ENCODE measurements at regions not wholly inside any gene's neighbourhood (a gene's known extent, or its start where the extent isn't known, plus 50 kb on each side); places are given as distances from the start of the nearest gene placed in this dataset.

- Histone ChIP-seq H3K79me2 (replicated peaks; ENCODE audit: insufficient read depth, low read length) (no peaks in the 10 kb centered on the region), H3K27ac (ENCODE audit: low read length) (no peak overlapping the region), H3K27me3 (ENCODE audit: insufficient read depth, low read depth, low read length) (no peaks in the 10 kb centered on the region), H2AFZ (ENCODE audit: low read depth, low read length) (no peak overlapping the region), H3K4me2 (ENCODE audit: low read length) (no peak overlapping the region), H3K4me3 (ENCODE audit: low read length) (no peak overlapping the region), H4K20me1 (ENCODE audit: insufficient read depth) (no peaks in the 10 kb centered on the region), H3K9me2 (ENCODE audit: insufficient read depth, low read length) (no peaks in the 10 kb centered on the region), H3K9me3 (ENCODE audit: low read length) (no peaks in the 10 kb centered on the region), H3K36me3 (ENCODE audit: insufficient read depth, low read length) (no peaks in the 10 kb centered on the region), H3K9ac (ENCODE audit: low read length) (no peak overlapping the region), H3F3A (ENCODE audit: insufficient read depth, low read length, poor library complexity, severe bottlenecking) (no peaks in the 10 kb centered on the region)
- TF ChIP-seq EZH2 (IDR thresholded peaks at IDR 0.05; ENCODE audit: borderline replicate concordance, insufficient read depth, low read length, poor library complexity, severe bottlenecking) (no peak), RAD21 (conservative IDR thresholded peaks at IDR 0.05) (no peak), MXI1 (conservative IDR thresholded peaks at IDR 0.05; ENCODE audit: poor library complexity, severe bottlenecking) (no peak), POLR2AphosphoS5 (IDR thresholded peaks at IDR 0.05) (no peak), REST (IDR thresholded peaks at IDR 0.05; ENCODE audit: borderline replicate concordance) (no peak), CTCF (IDR thresholded peaks at IDR 0.05; ENCODE audit: poor library complexity, severe bottlenecking) (no peak), SMC3 (conservative IDR thresholded peaks at IDR 0.05; ENCODE audit: poor library complexity) (no peak), TAF1 (IDR thresholded peaks at IDR 0.05; ENCODE audit: low read depth) (no peak), EP300 (conservative IDR thresholded peaks at IDR 0.05; ENCODE audit: poor library complexity, severe bottlenecking) (no peak)
Observed at GRCh38 chr1:229867726-229868125, 199.3 kb upstream of the GALNT2 start.

GRCh38 chr1:229869240-229869639 is 197.8 kb upstream of the GALNT2 start:
- no peak for TF ChIP-seq CTCF (IDR thresholded peaks at IDR 0.05; ENCODE audit: poor library complexity, severe bottlenecking)
- TF ChIP-seq MXI1 (conservative IDR thresholded peaks at IDR 0.05; ENCODE audit: poor library complexity, severe bottlenecking) = no peak
- TF ChIP-seq REST (IDR thresholded peaks at IDR 0.05; ENCODE audit: borderline replicate concordance) = no peak
- no peak for TF ChIP-seq POLR2AphosphoS5 (IDR thresholded peaks at IDR 0.05)
- no peak for TF ChIP-seq RAD21 (conservative IDR thresholded peaks at IDR 0.05)
- no peak for TF ChIP-seq TAF1 (IDR thresholded peaks at IDR 0.05; ENCODE audit: low read depth)
- TF ChIP-seq EP300 (conservative IDR thresholded peaks at IDR 0.05; ENCODE audit: poor library complexity, severe bottlenecking) = no peak
- no peak for TF ChIP-seq SMC3 (conservative IDR thresholded peaks at IDR 0.05; ENCODE audit: poor library complexity)
- TF ChIP-seq EZH2 (IDR thresholded peaks at IDR 0.05; ENCODE audit: borderline replicate concordance, insufficient read depth, low read length, poor library complexity, severe bottlenecking) = no peak
- no peaks in the 10 kb centered on the region for H3K9me3 ChIP-seq (ENCODE audit: low read length)
- no peaks in the 10 kb centered on the region for H3F3A ChIP-seq (ENCODE audit: insufficient read depth, low read length, poor library complexity, severe bottlenecking)

More at GRCh38 chr1:229869240-229869639, 197.8 kb upstream of the GALNT2 start:
- Histone ChIP-seq H3K27ac (ENCODE audit: low read length) (no peak overlapping the region), H4K20me1 (ENCODE audit: insufficient read depth) (no peaks in the 10 kb centered on the region), H3K9me2 (ENCODE audit: insufficient read depth, low read length) (no peaks in the 10 kb centered on the region), H3K4me2 (ENCODE audit: low read length) (no peak overlapping the region), H3K4me3 (ENCODE audit: low read length) (no peak overlapping the region), H2AFZ (ENCODE audit: low read depth, low read length) (no peak overlapping the region), H3K9ac (ENCODE audit: low read length) (no peak overlapping the region), H3K27me3 (ENCODE audit: insufficient read depth, low read depth, low read length) (no peaks in the 10 kb centered on the region), H3K36me3 (ENCODE audit: insufficient read depth, low read length) (no peaks in the 10 kb centered on the region), H3K79me2 (replicated peaks; ENCODE audit: insufficient read depth, low read length) (no peaks in the 10 kb centered on the region)
